Omental fat pad (tissue), 3 donors: ENCODE measurements at regions not wholly inside any gene's neighbourhood (a gene's known extent, or its start where the extent isn't known, plus 50 kb on each side); places are given as distances from the start of the nearest gene placed in this dataset.

ENCODE experiments used
- ATAC-seq: fragments of 150-250 bp; one replicate; pipeline ENCODE4 v1.9.1; 2016; ENCODE audit warnings: mild to moderate bottlenecking, moderate library complexity; ENCODE audit not compliant: low FRiP score
- DNase-seq: peaks from one replicate; pipeline ENCODE4 v3.0.0-alpha.2; 2019; ENCODE audit warnings: low spot score
- CTCF ChIP-seq, 3 donors: fragments of 450-650 bp; IDR thresholded peaks; one replicate each; pipeline ENCODE4 v1.5.1; 2016 to 2017; ENCODE audit warnings: antibody characterized with exemption in 3 of 3, mild to moderate bottlenecking in 3 of 3, moderate library complexity in 2 of 3

- no peak for ATAC-seq
- DNase-seq = no peak
- no peak for TF ChIP-seq CTCF (IDR thresholded peaks at IDR 0.05)
Measured at GRCh38 chr13:90538063-90538462, 809.4 kb upstream of the MIR17HG start.

- no peak for ATAC-seq
- TF ChIP-seq CTCF (IDR thresholded peaks at IDR 0.05) = no peak
- no peak for DNase-seq
Measured at GRCh38 chr13:90541346-90541745, 806.1 kb upstream of the MIR17HG start.

- no peak for DNase-seq
- no peak for TF ChIP-seq CTCF (IDR thresholded peaks at IDR 0.05)
- no peak for ATAC-seq
Measured at GRCh38 chr13:90542959-90543505, 804.5 kb upstream of the MIR17HG start.

- no peak for TF ChIP-seq CTCF (IDR thresholded peaks at IDR 0.05)
- no peak for ATAC-seq
- no peak for DNase-seq
Measured at GRCh38 chr13:90545070-90545840, 802.2 kb upstream of the MIR17HG start.

- TF ChIP-seq CTCF (IDR thresholded peaks at IDR 0.05) = no peak
- DNase-seq (no peak), ATAC-seq (no peak)
Measured at GRCh38 chr13:90547272-90547790, 800.2 kb upstream of the MIR17HG start.

GRCh38 chr13:90551253-90551652, 796.2 kb upstream of the MIR17HG start:
- no peak for DNase-seq
- no peak for ATAC-seq
- no peak for TF ChIP-seq CTCF (IDR thresholded peaks at IDR 0.05)

- ATAC-seq (no peak), DNase-seq (no peak)
- no peak for TF ChIP-seq CTCF (IDR thresholded peaks at IDR 0.05)
Measured at GRCh38 chr13:90552702-90553101, 794.8 kb upstream of the MIR17HG start.
